Left ventricle myocardium superior (tissue), 1 donor: ENCODE measurements at regions not wholly inside any gene's neighbourhood (a gene's known extent, or its start where the extent isn't known, plus 50 kb on each side); places are given as distances from the start of the nearest gene placed in this dataset.

Experiments
- ATAC-seq: fragments of 200-7000 bp; cut with Tn5 transposase; one replicate; pipeline ENCODE4 v1.9.1; 2020; ENCODE audit warnings: mild to moderate bottlenecking, moderate library complexity
- DNase-seq: peaks from one replicate; pipeline ENCODE4 v3.0.0-alpha.2; 2020
- intact Hi-C: fragments of 100-400 bp; cut with micrococcal nuclease; formaldehyde crosslinking; loops from one replicate; pipeline ENCODE4 v1.11.0; 2022
- donor health status: DM: no; HTN: yes; CAD: no; lungs with severe emphysema.

DNA sequence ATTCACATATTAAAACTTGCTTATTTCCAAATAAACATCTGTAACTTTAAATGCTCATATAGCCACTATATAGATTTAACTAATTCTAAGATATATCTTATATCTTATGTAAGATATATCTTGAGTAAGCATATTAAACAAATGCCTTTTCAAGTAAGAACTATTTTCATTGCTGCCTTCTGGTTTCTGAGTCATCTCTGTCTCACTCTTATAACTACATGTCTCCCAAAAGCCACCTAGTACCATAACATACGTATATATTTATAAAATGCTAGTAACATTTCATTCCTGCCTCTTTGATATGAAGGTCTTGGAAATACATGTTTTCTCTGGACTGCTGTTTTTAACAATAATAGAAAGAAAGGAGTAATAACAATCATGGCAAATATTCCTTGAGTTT is 429.5 kb downstream of the DTWD2 start:
- ATAC-seq, result no peak
- DNase-seq, result no peak
- intact Hi-C loops, result no loop called here

DNA sequence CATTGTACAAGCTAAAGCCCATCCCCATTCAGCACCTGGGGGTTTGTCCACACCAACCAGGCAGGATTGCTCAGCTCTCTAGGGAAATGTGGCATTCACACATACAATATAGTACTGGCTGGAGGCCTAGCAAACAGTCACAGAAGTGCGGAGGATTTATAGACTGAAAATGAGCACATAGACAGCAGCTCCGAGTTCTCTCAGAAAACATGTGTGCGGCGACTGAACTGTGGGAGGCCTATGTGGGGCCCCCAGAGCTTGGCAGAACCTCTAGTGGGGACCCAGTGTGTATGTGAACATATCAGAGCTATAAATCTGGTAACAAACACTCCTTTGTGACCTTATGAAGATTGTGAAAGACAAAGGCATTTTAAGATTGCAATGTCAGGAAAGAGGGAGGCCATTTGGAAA is 431.1 kb downstream of the DTWD2 start:
- DNase-seq, result no peak
- no peak for ATAC-seq
- intact Hi-C loops, result no loop called here

DNA sequence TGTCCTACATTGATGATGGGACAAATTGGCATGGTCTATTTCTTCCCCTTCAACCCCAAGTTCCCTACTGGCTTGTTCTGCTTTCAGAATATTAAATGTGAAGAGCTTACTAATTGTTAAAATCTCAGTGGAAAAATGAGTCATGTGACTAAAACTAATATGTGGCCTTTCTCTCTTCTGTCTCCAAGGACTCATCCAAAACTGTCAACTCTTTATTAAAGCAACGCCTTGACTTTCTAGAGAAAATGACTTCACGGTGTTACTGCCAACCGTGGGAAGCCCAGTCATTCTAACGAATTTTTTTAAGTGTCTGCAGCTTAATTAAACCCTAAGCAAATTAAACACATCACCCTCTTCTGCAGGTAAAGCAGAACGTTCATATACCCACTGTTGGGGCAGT is 431.6 kb downstream of the DTWD2 start:
- ATAC-seq (no peak), DNase-seq (no peak)
- intact Hi-C loops, result no loop called here

DNA sequence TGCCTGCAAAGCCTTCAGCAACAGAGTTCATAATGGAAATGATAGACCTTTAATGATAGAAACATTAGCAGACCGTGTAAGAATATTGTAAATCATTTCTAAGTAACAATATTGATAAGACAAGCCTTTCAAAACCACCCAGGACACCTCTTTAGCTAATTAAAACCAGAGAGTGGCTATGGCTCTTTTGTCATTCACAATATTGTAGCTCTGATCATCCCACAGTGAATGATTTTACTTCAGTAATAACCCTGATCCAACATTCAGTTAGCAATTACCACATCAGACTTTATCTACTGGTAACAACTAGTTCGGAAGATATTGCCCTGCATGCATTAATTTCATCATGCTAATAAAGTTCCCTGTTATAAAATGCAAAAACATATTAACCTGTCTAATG is 432.6 kb downstream of the DTWD2 start:
- intact Hi-C loops, result no loop called here
- no peak for DNase-seq

DNA sequence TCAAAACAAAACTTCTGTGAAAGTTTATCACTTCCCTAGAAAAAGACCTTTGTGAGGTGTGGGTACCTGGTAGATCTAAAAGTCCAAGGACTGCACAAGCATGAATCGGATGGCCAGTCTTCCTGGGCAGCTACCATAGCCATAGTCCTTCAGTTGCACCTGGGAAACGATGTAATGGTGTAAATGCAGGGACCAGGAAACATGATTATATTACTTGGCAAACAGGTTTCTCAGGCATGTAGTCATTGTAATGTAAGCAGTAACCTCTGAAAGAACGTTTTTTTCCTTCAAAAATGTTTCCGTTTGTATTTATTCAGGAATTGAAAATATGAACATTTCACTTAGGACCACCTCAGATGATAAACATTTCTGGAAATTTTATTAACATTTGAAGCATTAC is 433.4 kb downstream of the DTWD2 start:
- intact Hi-C loops, result no loop called here
- ATAC-seq (no peak), DNase-seq (no peak)

More for the DNA sequence above, 432.6 kb downstream of the DTWD2 start:
- ATAC-seq, result no peak

DNA sequence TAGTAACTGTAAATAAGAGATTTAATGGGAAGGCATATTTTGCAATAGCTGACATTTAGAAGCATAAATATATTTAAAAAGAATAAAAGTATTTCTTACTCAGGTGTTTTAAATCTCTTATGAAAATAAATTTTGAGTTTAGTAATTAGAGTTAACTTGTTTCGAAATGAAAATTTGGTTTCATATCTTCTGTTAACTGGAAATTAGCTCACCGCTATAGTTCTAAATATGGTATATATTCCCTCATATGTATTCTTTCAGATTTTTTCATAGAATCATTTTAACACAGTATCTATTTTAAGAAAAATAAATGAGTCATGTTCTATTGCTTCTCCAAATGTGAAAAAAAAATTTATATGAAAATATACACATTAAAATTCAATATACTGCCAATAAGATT is 434.1 kb downstream of the DTWD2 start:
- no peak for DNase-seq
- no peak for ATAC-seq
- intact Hi-C loops, result no loop called here

DNA sequence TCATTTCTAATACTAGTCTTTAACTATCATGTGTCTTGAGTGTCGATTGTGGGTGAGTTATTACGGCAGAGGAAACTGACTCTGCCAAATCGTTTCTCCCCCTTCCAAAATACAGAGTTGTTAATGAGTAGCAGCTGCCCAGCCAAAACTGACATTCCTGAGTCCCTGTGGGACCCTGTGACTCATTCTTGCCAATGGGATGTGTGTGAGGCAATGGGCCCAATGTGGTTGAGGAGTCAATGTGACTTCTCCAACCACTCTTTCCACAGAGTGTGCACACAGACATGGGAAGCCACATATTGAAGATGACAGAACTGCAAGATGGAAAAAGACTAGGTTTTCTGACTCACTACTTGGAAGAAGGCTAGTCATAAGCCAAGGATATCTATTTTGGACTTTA is 434.7 kb downstream of the DTWD2 start:
- ATAC-seq, result peak; percentile 88
- intact Hi-C loops, result no loop called here
- DNase-seq, result peak; percentile 39

DNA sequence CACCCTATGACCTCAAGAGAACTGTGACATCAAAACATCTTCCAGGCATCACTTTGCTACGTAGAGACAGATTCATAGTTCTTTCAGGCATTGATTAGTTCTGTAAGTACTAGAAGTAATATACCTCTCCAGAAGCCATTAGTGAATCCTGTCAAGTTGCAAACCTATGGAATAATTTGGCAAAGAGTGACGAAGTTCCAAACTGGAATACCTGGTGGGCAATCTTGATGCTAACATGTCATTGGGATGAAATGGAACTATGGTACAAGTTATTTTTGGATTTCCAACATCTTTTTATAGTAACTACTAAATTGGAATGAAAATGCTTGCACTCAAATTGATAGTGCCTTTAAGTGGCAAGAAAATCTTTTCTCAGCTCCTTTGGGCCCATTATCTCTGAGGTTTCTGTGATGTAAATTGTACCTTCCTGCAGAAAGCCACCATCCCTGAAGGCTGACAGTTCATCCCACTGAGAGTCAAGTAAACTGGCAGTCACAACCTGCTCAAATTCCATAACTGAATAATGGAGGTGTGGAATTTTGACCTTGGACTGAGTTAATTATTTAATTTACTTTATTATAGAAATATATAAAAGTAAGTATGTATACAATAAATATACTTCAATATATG is 435.5 kb downstream of the DTWD2 start:
- no peak for ATAC-seq
- DNase-seq, result no peak
- intact Hi-C loops, result no loop called here

DNA sequence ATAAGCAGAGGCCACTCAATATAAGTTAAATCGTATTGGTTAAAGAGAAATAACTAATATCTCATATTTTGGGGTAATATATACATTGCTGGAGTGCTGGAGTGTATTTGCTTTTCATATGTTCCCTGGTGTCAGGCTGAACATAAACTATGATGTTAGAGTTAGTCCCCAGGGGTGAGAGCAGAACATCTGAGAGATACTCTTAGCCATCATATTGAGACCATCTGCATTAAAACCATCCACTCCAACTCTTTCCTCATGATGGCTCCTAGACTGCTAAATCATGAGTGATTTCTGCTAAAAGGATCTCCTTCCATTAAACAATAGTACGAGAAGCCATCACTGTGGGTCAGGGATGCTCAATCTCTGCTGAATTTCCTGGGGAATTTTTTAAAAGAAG is 436.2 kb downstream of the DTWD2 start:
- intact Hi-C loops, result no loop called here
- no peak for ATAC-seq

DNA sequence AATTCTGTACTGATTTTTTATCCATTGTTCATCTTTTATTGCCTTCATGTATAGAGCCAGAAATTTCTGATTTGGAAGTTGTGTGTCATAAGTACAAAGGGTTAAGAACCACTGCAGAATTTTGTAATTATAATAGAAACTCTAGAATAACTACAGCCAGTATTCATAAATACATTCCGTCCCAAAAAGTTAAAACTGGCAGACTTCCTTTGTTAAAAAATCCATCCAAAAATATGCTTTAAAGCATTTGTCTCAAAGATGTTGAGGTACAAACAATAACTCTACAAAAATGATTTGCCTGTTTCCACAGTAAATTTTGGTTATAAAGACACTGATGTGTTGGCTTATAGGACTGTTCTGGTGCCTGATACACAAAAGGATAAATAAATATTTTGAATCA is 436.6 kb downstream of the DTWD2 start:
- ATAC-seq, result no peak

More for the DNA sequence above, 436.2 kb downstream of the DTWD2 start:
- DNase-seq, result no peak

DNA sequence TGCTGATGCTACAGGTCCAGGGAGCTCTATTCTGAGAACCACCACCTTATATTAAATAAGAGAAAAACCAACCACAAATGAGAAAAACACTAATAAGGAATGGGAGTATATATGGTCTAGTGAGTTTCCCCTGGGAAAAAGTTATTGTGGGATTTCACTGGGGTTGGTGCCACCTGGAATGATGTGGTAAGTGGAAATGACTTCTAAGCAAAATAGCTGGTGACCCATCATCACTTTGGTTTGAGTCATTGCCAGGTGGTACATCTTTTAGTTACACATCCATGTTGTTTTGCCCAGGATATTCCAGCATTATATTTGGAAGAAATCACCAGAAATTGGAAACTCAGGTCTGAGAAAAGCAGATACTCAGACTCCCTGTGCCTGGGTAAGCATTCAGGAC is 437.3 kb downstream of the DTWD2 start:
- intact Hi-C loops, result no loop called here
- ATAC-seq (no peak), DNase-seq (no peak)

More for the DNA sequence above, 436.6 kb downstream of the DTWD2 start:
- no peak for DNase-seq
- intact Hi-C loops, result no loop called here

DNA sequence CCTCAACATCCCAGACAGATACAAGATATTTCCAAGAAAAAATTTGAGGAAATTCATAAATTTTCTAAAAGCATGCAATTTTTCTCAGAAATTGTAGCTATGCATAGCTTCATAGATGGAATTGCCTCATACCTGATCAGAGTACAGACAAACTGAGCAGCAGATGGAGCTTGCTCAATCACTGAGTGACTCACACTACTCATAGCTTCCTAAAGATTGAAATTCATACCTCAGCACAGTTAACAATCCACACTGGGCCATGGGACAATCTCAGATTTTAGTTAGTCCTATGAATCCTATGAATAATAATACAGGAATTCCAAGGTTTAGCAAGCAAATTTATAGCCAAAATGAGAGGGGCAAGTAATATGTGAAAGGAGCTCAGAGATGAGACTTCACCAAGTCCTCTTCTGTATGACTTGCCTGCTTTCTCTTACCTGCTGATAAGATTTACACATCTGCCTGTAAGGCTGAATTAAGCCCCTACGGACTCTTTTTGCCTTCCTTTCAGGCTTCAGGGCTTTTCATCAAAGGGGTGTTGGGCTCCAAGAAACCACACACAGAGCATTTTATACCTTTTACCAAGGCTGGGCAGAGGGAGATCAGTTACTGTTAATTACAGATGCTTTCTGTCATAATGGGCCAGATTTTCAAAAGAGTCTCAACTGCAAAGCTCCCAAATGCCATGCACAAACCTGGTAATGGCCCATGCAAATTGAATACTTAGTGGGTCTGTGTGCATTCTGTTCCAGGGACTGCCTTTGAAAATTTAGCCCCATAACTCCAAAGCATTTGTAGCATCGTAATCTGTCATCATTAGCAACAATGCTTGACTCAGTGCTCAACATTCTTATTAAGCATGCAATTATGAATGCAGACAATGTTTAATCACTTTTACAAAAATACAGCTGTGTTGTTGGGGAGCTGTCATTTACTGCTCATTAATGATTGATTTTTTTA is 439.3 kb downstream of the DTWD2 start:
- no peak for ATAC-seq
- DNase-seq, result no peak
- intact Hi-C loops, result no loop called here

DNA sequence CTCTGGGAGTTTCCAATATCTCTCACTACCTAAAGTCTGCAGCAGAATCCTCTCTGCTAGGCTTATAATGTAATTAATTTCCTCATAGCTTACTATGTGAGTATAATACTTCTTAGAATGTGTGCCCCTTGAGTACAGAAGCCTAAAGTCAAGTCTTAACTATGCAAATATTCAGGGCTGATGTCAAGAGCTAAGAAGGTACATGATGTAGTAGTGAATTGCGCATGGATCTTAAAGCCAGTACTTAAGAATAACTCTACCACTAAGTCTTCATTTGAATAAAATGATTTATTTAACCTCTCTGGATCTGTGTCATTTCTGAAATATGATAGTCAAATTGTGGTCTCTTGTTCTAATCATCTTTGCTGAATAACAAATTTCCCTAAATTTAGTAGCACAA is 442.9 kb downstream of the DTWD2 start:
- intact Hi-C loops, result no loop called here
- no peak for ATAC-seq

DNA sequence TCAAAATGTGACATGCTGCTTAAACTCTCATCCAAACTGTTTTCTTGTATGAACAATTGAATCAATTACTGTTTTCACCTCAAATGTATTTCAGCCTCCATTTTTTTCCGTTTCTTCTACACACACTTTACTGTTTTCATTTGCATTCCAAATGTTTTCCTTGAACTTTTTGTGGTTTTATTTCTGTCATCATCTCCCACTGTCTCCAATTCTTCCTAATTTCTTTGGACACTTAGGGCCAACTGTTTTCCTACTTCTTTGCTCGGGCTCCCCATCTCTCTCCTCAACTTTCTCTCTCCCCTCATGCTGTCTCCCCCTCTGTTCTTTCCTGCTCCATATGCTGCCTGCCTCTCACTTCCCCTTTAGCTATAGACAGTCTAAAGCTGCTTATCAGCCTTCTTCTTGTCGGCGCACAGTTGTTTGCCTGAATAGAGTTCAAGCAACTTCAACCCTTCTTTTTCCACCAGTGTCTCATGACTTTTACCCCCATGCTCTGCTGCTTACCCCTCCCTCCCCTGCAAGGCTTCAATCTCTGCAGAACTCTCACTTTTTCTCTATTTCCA is 443.4 kb downstream of the DTWD2 start:
- intact Hi-C loops, result no loop called here
- no peak for DNase-seq
- no peak for ATAC-seq

More for the DNA sequence above, 442.9 kb downstream of the DTWD2 start:
- DNase-seq, result no peak

DNA sequence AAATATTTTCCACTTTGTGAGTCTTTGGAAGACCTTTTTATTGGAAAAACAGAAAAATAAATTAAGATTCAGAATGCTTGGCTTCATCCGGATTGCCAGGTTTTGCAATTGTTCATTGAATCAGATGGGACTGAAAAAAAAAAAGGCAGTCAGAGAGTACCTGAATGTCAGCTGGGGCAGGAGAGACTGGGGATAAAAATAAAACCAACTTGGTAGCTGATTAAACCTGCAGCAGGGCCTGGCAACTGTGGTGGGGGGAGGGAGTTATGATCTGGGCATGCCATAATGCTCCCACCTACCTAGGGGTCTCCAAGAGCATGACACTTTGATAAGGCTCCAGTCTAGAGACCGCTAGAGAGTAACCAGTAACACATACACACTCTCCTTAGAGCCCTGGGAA is 454.4 kb downstream of the DTWD2 start:
- ATAC-seq, result peak; percentile 51
- intact Hi-C loops, result no loop called here
- no peak for DNase-seq

DNA sequence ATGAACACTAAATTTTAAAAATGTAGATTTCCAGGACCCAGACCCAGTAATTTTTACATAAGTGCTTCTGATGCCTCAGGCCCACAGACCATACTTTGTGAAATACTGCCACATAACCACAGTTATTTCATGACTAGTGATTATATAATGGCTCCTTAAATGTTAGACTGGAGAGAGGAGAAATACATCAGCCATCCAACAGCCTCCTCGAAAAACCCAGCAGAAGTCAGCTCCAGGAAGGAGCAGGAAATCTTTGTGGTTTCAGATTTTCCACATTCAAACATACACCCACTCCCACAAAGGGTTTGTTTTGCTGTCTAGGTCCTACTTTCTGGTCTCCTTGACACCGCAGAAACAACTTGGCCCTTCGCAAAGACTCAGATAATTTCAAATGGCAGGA is 455.2 kb downstream of the DTWD2 start:
- ATAC-seq (no peak), DNase-seq (no peak)
- intact Hi-C loops, result no loop called here

DNA sequence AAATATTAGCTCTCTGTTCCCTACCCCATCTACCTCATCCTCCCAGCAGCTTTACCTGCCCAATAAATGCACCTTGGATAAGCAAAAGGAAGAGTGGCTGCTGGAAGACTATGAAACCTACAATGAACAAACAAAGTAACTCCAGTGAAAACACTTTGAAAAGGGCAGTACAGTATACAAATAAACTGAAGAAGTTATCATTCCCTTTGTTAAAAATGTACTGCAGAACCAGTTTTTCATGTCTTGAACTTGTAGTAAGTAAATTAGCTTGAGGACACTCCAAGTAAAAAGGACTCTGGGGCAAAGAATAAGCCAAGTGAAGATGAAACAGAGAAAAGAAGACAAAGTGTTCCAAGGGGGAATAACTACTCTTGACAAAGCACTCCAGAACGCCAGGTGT is 457.1 kb downstream of the DTWD2 start:
- DNase-seq (no peak), ATAC-seq (no peak)
- intact Hi-C loops, result no loop called here

DNA sequence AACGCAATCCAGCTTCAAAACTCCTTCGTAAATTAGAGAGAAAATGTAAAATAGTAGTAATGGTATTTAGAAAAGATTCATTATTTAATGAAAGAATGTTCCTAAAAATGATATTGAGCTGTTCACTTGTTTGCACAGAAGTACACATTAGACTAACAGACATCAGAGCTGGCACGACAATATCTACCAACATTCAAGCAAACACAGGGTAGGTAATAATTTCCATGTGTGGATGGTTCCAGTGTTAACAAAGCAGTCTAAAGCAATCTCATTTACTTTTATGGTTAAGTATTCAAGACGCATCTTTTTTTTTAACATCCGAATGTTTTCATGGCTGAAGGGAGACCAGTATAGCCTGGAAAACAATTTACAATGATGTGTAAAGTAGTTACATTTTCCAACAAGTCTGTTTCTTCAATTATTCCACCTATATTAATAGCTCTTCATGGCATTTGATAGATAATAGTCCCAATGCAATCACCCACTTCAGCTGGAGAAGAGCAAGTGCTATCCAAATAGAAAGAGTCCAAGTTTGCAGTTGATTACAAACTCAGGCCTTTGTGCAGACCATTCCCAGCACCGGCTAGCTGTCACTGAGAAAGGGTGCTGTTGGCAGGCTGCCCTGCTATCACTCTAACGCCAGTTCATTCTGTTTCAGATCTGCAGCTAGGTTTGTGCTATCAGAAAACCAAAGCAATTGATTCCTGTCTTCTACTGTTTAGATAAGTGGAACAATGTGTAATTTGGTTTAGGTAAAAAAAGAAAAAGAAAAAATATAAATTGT is 458.8 kb downstream of the DTWD2 start:
- DNase-seq (peak; percentile 82), ATAC-seq (peak; percentile 87)
- intact Hi-C loops, result no loop called here

DNA sequence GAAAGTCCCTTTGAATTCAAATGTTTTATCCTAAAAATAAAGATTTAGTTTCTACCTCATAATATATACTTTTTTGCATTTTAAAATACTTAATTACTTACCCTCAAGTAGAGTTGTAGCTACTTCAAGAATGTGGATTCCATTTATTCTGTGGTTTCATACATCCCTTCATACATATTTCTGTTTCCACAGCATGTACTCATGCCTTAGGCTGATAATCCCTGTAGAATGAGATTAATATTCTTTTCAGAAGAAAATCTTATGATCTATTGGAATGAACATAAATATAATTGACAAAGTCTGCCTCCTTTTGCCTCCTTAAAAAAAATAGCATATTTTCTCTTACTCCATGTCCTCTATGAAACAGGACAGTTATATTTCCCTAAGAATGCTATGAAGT is 465.7 kb downstream of the DTWD2 start:
- ATAC-seq, result no peak
- DNase-seq, result no peak
- intact Hi-C loops, result no loop called here
